ENCODE measurements at regions not wholly inside any gene's neighbourhood (a gene's known extent, or its start where the extent isn't known, plus 50 kb on each side); places are given as distances from the start of the nearest gene placed in this dataset.
"Not testable (repeated sequence)": the region's sequence is repeated elsewhere in the genome, so short reads cannot be mapped to it uniquely, and the experiment has no call there.

DNA sequence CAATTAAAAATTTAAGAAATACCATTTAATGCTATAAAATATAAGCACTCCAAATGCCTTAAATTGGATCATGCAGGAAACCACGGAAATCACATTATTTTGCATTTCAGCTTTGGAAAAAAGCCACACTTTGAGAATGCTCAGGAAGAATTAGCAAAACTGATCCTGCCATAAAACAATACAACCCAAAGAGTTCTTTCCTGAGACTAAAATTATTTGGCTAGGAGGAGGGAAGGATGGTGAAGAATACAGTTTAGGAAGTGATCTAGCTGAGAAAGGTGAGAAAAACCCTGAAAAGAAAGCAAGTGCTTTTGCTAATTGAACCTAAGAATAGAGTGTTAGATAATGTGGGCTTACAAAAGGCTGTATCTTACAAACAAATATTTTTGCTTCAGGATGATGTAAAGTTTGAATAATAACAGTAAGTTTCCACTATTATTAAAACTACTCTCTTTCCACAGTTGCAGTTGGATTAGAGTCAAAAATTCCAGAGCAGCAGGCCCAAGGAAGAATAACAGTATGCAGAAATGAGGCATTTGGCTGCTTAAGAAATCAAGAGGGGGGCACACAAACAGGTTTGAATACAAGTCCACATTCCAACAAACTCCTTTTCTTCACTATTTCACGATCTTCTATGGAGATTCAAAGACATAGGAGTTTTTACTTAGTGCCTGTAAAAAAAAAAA, 565.4 kb downstream of the RFPL4B start:
- H3K4me1 ChIP-seq, result no peaks in the 10 kb centered on the region
- no peak overlapping the region for H3K4me2 ChIP-seq
- DNase-seq (ENCODE audit: low read depth in 1 of 2, low spot score in 1 of 2), result no peak
- CTCF ChIA-PET, result no interaction called here
- 38% methylated on average over 2 of the region's 2 CpGs for WGBS (ENCODE audit: missing lambda C conversion rate)
- H3K27ac ChIP-seq, result no peak overlapping the region
- POLR2A ChIA-PET, result no interaction called here
- H3K9me3 ChIP-seq, result no peaks in the 10 kb centered on the region
- no peak for FAIRE-seq
- TF ChIP-seq EP300 (IDR thresholded peaks at IDR 0.05), result no peak
- no peak for TF ChIP-seq JUNB (IDR thresholded peaks at IDR 0.05)
- no peak for TF ChIP-seq HOXB5 (CRISPR knock-in tag; IDR thresholded peaks at IDR 0.05)
- TF ChIP-seq GATA3 (IDR thresholded peaks at IDR 0.05; ENCODE audit: borderline replicate concordance), result no peak
- TF ChIP-seq, protein P1, sequence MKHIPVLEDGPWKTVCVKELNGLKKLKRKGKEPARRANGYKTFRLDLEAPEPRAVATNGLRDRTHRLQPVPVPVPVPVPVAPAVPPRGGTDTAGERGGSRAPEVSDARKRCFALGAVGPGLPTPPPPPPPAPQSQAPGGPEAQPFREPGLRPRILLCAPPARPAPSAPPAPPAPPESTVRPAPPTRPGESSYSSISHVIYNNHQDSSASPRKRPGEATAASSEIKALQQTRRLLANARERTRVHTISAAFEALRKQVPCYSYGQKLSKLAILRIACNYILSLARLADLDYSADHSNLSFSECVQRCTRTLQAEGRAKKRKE (CRISPR knock-in tag; IDR thresholded peaks at IDR 0.05; ENCODE audit: low read depth), result no peak
- no peak for TF ChIP-seq CHD4 (IDR thresholded peaks at IDR 0.05; ENCODE audit: borderline replicate concordance)
- TF ChIP-seq, protein P2, sequence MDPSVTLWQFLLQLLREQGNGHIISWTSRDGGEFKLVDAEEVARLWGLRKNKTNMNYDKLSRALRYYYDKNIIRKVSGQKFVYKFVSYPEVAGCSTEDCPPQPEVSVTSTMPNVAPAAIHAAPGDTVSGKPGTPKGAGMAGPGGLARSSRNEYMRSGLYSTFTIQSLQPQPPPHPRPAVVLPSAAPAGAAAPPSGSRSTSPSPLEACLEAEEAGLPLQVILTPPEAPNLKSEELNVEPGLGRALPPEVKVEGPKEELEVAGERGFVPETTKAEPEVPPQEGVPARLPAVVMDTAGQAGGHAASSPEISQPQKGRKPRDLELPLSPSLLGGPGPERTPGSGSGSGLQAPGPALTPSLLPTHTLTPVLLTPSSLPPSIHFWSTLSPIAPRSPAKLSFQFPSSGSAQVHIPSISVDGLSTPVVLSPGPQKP (IDR thresholded peaks at IDR 0.05; ENCODE audit: low read depth, low read length), result no peak
- TF ChIP-seq, protein P3, sequence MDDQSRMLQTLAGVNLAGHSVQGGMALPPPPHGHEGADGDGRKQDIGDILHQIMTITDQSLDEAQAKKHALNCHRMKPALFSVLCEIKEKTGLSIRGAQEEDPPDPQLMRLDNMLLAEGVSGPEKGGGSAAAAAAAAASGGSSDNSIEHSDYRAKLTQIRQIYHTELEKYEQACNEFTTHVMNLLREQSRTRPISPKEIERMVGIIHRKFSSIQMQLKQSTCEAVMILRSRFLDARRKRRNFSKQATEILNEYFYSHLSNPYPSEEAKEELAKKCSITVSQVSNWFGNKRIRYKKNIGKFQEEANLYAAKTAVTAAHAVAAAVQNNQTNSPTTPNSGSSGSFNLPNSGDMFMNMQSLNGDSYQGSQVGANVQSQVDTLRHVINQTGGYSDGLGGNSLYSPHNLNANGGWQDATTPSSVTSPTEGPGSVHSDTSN (IDR thresholded peaks at IDR 0.05), result no peak
- no peak for TF ChIP-seq FOSL2 (IDR thresholded peaks at IDR 0.05)
- no peak for TF ChIP-seq FOSL2 (CRISPR knock-in tag; IDR thresholded peaks at IDR 0.05)
- no peak for TF ChIP-seq FOXS1 (CRISPR knock-in tag; IDR thresholded peaks at IDR 0.05)
- TF ChIP-seq ESRRA (IDR thresholded peaks at IDR 0.05; ENCODE audit: borderline replicate concordance, low read length), result no peak
- no peak for TF ChIP-seq MAZ (IDR thresholded peaks at IDR 0.05; ENCODE audit: borderline replicate concordance, low read depth, low read length)
- TF ChIP-seq RNF2 (IDR thresholded peaks at IDR 0.05; ENCODE audit: borderline replicate concordance, low read depth), result no peak
- no peak for ATAC-seq
- H3K4me3 ChIP-seq, result no peak overlapping the region

DNA sequence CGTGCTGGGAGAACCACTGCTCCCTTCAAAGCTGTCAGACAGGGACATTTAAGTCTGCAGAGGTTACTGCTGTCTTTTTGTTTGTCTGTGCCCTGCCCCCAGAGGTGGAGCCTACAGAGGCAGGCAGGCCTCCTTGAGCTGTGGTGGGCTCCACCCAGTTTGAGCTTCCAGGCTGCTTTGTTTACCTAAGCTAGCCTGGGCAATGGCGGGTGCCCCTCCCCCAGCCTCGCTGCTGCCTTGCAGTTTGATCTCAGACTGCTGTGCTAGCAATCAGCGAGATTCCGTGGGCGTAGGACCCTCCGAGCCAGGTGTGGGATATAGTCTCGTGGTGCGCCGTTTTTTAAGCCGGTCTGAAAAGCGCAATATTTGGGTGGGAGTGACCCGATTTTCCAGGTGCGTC, 572.6 kb downstream of the RFPL4B start:
- H3K9me3 ChIP-seq; FAIRE-seq; DNase-seq (ENCODE audit: low read depth in 1 of 2, low spot score in 1 of 2); CTCF ChIA-PET; ATAC-seq; H3K4me3 ChIP-seq; H3K4me2 ChIP-seq; POLR2A ChIA-PET; H3K4me1 ChIP-seq; H3K27ac ChIP-seq: not testable (repeated sequence)
- WGBS (ENCODE audit: missing lambda C conversion rate), result 80% methylated on average over 1 of the region's 14 CpGs

DNA sequence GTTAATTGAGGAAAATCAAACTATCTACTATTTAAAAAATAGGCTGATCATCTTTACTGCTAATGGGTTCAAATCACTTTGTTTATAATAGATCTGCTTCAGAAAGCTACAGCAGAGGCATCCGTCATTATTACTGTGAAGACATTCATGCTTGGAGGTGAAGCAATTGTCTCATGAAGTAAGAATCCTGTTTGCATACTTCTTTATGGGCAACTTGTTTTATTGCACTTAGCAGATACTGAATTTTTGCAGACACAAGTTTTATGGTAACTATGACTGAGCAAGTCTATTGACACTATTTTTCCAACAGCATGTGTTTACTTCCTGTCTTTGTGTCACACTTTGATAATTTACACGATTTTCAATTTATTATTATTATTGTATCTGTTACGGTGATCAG, 573.9 kb downstream of the RFPL4B start:
- no peaks in the 10 kb centered on the region for H3K9me3 ChIP-seq
- no peak overlapping the region for H3K4me3 ChIP-seq
- no peak for FAIRE-seq
- no peaks in the 10 kb centered on the region for H3K4me1 ChIP-seq
- CTCF ChIA-PET, result no interaction called here
- 61% methylated on average over 3 of the region's 3 CpGs for WGBS (ENCODE audit: missing lambda C conversion rate)
- DNase-seq (ENCODE audit: low read depth in 1 of 2, low spot score in 1 of 2), result no peak
- no peak for TF ChIP-seq HOXA7 (CRISPR knock-in tag; IDR thresholded peaks at IDR 0.05)
- no peak for TF ChIP-seq RARB (CRISPR knock-in tag; IDR thresholded peaks at IDR 0.05)
- TF ChIP-seq JUN (IDR thresholded peaks at IDR 0.05), result no peak
- no peak for TF ChIP-seq TFCP2L1 (CRISPR knock-in tag; IDR thresholded peaks at IDR 0.05)
- no peak for TF ChIP-seq RFX5 (IDR thresholded peaks at IDR 0.05)
- no peak for TF ChIP-seq ZSCAN20 (CRISPR knock-in tag; IDR thresholded peaks at IDR 0.05)
- no peak for TF ChIP-seq CBX8 (IDR thresholded peaks at IDR 0.05)
- TF ChIP-seq CHD2 (IDR thresholded peaks at IDR 0.05; ENCODE audit: low read length, partially characterized antibody), result no peak
- no peak for TF ChIP-seq ZNF302 (CRISPR knock-in tag; IDR thresholded peaks at IDR 0.05)
- no peak overlapping the region for H3K27ac ChIP-seq
- POLR2A ChIA-PET, result no interaction called here
- no peak for ATAC-seq
- H3K4me2 ChIP-seq, result no peak overlapping the region

Data from A549 (cell line).